HepG2 (cell line): ENCODE measurements at regions not wholly inside any gene's neighbourhood (a gene's known extent, or its start where the extent isn't known, plus 50 kb on each side); places are given as distances from the start of the nearest gene placed in this dataset.

Experiments used
- ATAC-seq: fragments of 200-7000 bp; cut with Tn5 transposase; 3 replicates; pipeline ENCODE4 v1.9.1; 2020; ENCODE audit warnings: mild to moderate bottlenecking, moderate library complexity
- BruUV-seq: library from RNA; stranded (reverse); fragments of 400-500 nt; replicated peaks from 2 replicates; lab custom pipeline; 2021; lab: Mats Ljungman, UMichigan
- CTCF ChIA-PET: fragments of 300-600 bp; formaldehyde crosslinking; extraction: SDS; loops from one replicate; lab custom pipeline; 2021; ENCODE audit warnings: low total read pairs, inconsistent platforms, low intra/inter-chr PET ratio; lab: Yijun Ruan, JAX
- POLR2A ChIA-PET: fragments of 350-600 bp; sonication (Branson Sonifier 250); formaldehyde crosslinking; loops from one replicate; lab custom pipeline; 2020; ENCODE audit warnings: antibody characterized with exemption, inconsistent platforms; lab: Yijun Ruan, JAX
- DNase-seq: peaks from one replicate; pipeline ENCODE4 v3.0.0-alpha.2; 2015; ENCODE audit warnings: low spot score
- FAIRE-seq: peaks from 3 replicates; lab custom pipeline; 2011; peaks lifted over from hg19 to GRCh38; lab: Jason Lieb, UNC
- H2AFZ ChIP-seq: one replicate; pipeline ENCODE4 v1.6.1; 2011; ENCODE audit warnings: low read length, inconsistent platforms
- H3K27ac ChIP-seq: fragments of 300-600 bp; 3 replicates; pipeline ENCODE4 v1.8.0; 2011; ENCODE audit warnings: mixed run types, mild to moderate bottlenecking, mixed read lengths, low read length, inconsistent platforms; ENCODE audit not compliant: insufficient read depth; ENCODE audit errors: extremely low read length
- H3K27me3 ChIP-seq, 2 experiments: fragments of 200-600 bp in 1 of 2; 2 replicates in 1 of 2; 3 replicates in 1 of 2; pipeline versions ENCODE4 v1.6.0 to v1.8.0; 2011; ENCODE audit warnings: low read length in 2 of 2, mild to moderate bottlenecking in 2 of 2, moderate library complexity in 2 of 2, inconsistent platforms in 1 of 2; ENCODE audit not compliant: insufficient read depth in 2 of 2, control insufficient read depth in 1 of 2
- H3K36me3 ChIP-seq, 2 experiments: fragments of 200-600 bp in 1 of 2; replicated peaks in 1 of 2; 2 replicates in 1 of 2; 3 replicates in 1 of 2; pipeline versions ENCODE4 v1.5.1 to v1.8.0; 2011; ENCODE audit warnings: low read length in 2 of 2, inconsistent platforms in 1 of 2; ENCODE audit not compliant: insufficient read depth in 2 of 2, control insufficient read depth in 1 of 2
- H3K4me1 ChIP-seq: 2 replicates; pipeline ENCODE4 v1.5.1; 2012; ENCODE audit warnings: low read length, inconsistent platforms; ENCODE audit not compliant: insufficient read depth
- H3K4me2 ChIP-seq: 2 replicates; pipeline ENCODE4 v1.6.0; 2011; ENCODE audit warnings: low read depth, low read length, inconsistent platforms
- H3K4me3 ChIP-seq, 3 experiments: fragments of 200-600 bp in 1 of 3; sonication (generic), shearing (Covaris generic) in 1 of 3; replicated peaks in 1 of 3; 2 replicates each; pipeline ENCODE4 v1.5.1; 2011 to 2016; ENCODE audit warnings: low read length in 3 of 3, inconsistent platforms in 2 of 3, low read depth in 2 of 3, mild to moderate bottlenecking in 2 of 3, control low read depth in 1 of 3, mixed read lengths in 1 of 3; ENCODE audit not compliant: insufficient read depth in 1 of 3
- H3K79me2 ChIP-seq: one replicate; pipeline ENCODE4 v1.6.1; 2011; ENCODE audit warnings: low read length, inconsistent platforms; ENCODE audit not compliant: insufficient read depth
- H3K9ac ChIP-seq: 2 replicates; pipeline ENCODE4 v1.6.0; 2011; ENCODE audit warnings: mild to moderate bottlenecking, low read depth, low read length, inconsistent platforms; ENCODE audit not compliant: insufficient read depth
- H3K9me3 ChIP-seq: 2 replicates; pipeline ENCODE4 v1.5.1; 2012; ENCODE audit warnings: mild to moderate bottlenecking, low read length
- H4K20me1 ChIP-seq: 2 replicates; pipeline ENCODE4 v1.6.0; 2011; ENCODE audit warnings: inconsistent platforms, mild to moderate bottlenecking, low read length, moderate library complexity; ENCODE audit not compliant: insufficient read depth
- FOSL2 ChIP-seq: sonication (generic); formaldehyde crosslinking; IDR thresholded peaks from 2 replicates; pipeline ENCODE4 v1.4.0; 2020; ENCODE audit warnings: missing genetic modification reagents
- KLF9 ChIP-seq: IDR thresholded peaks from 2 replicates; pipeline ENCODE4 v1.6.1; 2016; ENCODE audit warnings: low read depth
- PHF20 ChIP-seq: sonication (generic); formaldehyde crosslinking; IDR thresholded peaks from 2 replicates; pipeline ENCODE4 v1.5.0; 2020; ENCODE audit warnings: mild to moderate bottlenecking, missing genetic modification reagents
- RFX3 ChIP-seq: IDR thresholded peaks from 2 replicates; pipeline ENCODE4 v1.6.1; 2016; ENCODE audit warnings: missing biosample characterization, missing genetic modification reagents
- SALL1 ChIP-seq: sonication (generic); formaldehyde crosslinking; IDR thresholded peaks from 2 replicates; pipeline ENCODE4 v1.8.0; 2022; ENCODE audit warnings: mild to moderate bottlenecking, missing genetic modification reagents
- ZNF644 ChIP-seq: IDR thresholded peaks from 2 replicates; pipeline ENCODE4 v1.6.1; 2016; ENCODE audit warnings: low read depth
- ZNF850 ChIP-seq: sonication (generic); formaldehyde crosslinking; conservative IDR thresholded peaks from 2 replicates; pipeline ENCODE4 v1.9.0; 2021; ENCODE audit warnings: mild to moderate bottlenecking, missing genetic modification reagents
- WGBS: methylation state at CpG from one replicate; pipeline ENCODE4 v1.1.6; 2017; ENCODE audit warnings: low lambda C conversion rate; 5-methylcytosine and 5-hydroxymethylcytosine counted together
- in situ Hi-C: cut with HindIII; loops from 2 replicates; pipeline ENCODE4 v1.10.0; 2017; ENCODE audit warnings: low pct_unique_long_range_greater_than_20kb; ENCODE audit not compliant: extremely low pct_ligation_motif_present
- intact Hi-C: fragments of 100-400 bp; cut with micrococcal nuclease; formaldehyde crosslinking; loops from one replicate; pipeline ENCODE4 v1.10.0; 2022; ENCODE audit not compliant: unreplicated experiment
- TF ChIP-seq, protein P1 (sequence below): IDR thresholded peaks from 2 replicates; pipeline ENCODE4 v1.6.1; 2016; ENCODE audit warnings: mild to moderate bottlenecking, missing biosample characterization, missing genetic modification reagents
- TF ChIP-seq, protein P2 (sequence below): IDR thresholded peaks from 2 replicates; pipeline ENCODE4 v1.6.1; 2018; ENCODE audit warnings: missing genetic modification reagents
- TF ChIP-seq, protein P3 (sequence below), 2 experiments: sonication (generic) in 1 of 2; formaldehyde crosslinking in 1 of 2; IDR thresholded peaks; 2 replicates each; pipeline versions ENCODE4 v1.5.1 to v1.6.1; 2011 to 2020; ENCODE audit warnings: borderline replicate concordance in 1 of 2, low read depth in 1 of 2, low read length in 1 of 2, mild to moderate bottlenecking in 1 of 2, missing genetic modification reagents in 1 of 2, moderate library complexity in 1 of 2
- TF ChIP-seq, protein P4 (sequence below): sonication (generic); formaldehyde crosslinking; IDR thresholded peaks from 2 replicates; pipeline ENCODE4 v1.4.0; 2020; ENCODE audit warnings: missing genetic modification reagents; ENCODE audit errors: not compliant biosample characterization
- TF ChIP-seq, protein P5 (sequence below): sonication (generic); formaldehyde crosslinking; IDR thresholded peaks from 2 replicates; pipeline ENCODE4 v1.4.0; 2020; ENCODE audit warnings: mild to moderate bottlenecking, missing genetic modification reagents
- TF ChIP-seq, protein P6 (sequence below): sonication (generic); formaldehyde crosslinking; IDR thresholded peaks from 2 replicates; pipeline ENCODE4 v1.4.0; 2020; ENCODE audit warnings: missing genetic modification reagents

DNA sequence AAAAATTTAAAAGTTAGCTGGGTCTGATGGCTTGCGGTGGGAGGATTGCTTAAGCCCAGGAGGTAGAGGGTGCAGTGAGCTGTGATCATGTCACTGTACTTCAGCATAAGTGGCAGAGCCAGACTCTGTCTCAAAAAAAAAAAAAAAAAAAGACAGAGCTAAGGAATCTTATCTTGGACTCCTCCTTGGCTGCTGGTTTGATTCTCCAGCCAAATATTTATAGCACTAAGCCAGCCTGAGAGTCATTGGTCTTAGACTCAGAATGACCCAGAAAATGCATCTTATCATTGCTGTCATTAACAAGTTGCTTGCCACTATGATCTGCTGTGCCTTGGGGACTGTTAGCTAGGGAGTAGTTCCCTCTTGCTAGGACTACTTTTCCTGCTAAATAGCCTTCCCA, 164.7 kb downstream of the GNAT3 start:
- Histone ChIP-seq H3K36me3 (no peaks in the 10 kb centered on the region), H4K20me1 (no peaks in the 10 kb centered on the region), H3K79me2 (no peaks in the 10 kb centered on the region), H3K27ac (no peak overlapping the region), H3K4me2 (no peak overlapping the region), H3K9ac (no peak overlapping the region), H2AFZ (no peak overlapping the region), H3K4me3 (no peak overlapping the region), H3K27me3 (no peaks in the 10 kb centered on the region), H3K9me3 (no peaks in the 10 kb centered on the region), H3K4me1 (no peaks in the 10 kb centered on the region)
- intact Hi-C loops = no loop called here
- in situ Hi-C loops = no loop called here
- CTCF ChIA-PET = no interaction called here
- ATAC-seq = no peak
- TF ChIP-seq ZNF644 (CRISPR knock-in tag) = no peak
- no peak for TF ChIP-seq ZNF850 (CRISPR knock-in tag)
- TF ChIP-seq, protein P1, sequence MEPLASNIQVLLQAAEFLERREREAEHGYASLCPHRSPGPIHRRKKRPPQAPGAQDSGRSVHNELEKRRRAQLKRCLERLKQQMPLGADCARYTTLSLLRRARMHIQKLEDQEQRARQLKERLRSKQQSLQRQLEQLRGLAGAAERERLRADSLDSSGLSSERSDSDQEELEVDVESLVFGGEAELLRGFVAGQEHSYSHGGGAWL = no peak
- TF ChIP-seq, protein P2, sequence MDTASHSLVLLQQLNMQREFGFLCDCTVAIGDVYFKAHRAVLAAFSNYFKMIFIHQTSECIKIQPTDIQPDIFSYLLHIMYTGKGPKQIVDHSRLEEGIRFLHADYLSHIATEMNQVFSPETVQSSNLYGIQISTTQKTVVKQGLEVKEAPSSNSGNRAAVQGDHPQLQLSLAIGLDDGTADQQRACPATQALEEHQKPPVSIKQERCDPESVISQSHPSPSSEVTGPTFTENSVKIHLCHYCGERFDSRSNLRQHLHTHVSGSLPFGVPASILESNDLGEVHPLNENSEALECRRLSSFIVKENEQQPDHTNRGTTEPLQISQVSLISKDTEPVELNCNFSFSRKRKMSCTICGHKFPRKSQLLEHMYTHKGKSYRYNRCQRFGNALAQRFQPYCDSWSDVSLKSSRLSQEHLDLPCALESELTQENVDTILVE = no peak
- no peak for TF ChIP-seq RFX3
- no peak for TF ChIP-seq PHF20 (CRISPR knock-in tag)
- TF ChIP-seq SALL1 = no peak
- TF ChIP-seq KLF9 (CRISPR knock-in tag) = no peak
- TF ChIP-seq, protein P3, sequence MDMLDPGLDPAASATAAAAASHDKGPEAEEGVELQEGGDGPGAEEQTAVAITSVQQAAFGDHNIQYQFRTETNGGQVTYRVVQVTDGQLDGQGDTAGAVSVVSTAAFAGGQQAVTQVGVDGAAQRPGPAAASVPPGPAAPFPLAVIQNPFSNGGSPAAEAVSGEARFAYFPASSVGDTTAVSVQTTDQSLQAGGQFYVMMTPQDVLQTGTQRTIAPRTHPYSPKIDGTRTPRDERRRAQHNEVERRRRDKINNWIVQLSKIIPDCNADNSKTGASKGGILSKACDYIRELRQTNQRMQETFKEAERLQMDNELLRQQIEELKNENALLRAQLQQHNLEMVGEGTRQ (IDR thresholded peaks at IDR 0.05; ENCODE audit: low read depth, low read length) = no peak
- TF ChIP-seq, protein P3 (CRISPR knock-in tag; IDR thresholded peaks at IDR 0.05; ENCODE audit: borderline replicate concordance) = no peak
- TF ChIP-seq, protein P4, sequence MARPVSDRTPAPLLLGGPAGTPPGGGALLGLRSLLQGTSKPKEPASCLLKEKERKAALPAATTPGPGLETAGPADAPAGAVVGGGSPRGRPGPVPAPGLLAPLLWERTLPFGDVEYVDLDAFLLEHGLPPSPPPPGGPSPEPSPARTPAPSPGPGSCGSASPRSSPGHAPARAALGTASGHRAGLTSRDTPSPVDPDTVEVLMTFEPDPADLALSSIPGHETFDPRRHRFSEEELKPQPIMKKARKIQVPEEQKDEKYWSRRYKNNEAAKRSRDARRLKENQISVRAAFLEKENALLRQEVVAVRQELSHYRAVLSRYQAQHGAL (CRISPR knock-in tag) = no peak
- TF ChIP-seq, protein P5, sequence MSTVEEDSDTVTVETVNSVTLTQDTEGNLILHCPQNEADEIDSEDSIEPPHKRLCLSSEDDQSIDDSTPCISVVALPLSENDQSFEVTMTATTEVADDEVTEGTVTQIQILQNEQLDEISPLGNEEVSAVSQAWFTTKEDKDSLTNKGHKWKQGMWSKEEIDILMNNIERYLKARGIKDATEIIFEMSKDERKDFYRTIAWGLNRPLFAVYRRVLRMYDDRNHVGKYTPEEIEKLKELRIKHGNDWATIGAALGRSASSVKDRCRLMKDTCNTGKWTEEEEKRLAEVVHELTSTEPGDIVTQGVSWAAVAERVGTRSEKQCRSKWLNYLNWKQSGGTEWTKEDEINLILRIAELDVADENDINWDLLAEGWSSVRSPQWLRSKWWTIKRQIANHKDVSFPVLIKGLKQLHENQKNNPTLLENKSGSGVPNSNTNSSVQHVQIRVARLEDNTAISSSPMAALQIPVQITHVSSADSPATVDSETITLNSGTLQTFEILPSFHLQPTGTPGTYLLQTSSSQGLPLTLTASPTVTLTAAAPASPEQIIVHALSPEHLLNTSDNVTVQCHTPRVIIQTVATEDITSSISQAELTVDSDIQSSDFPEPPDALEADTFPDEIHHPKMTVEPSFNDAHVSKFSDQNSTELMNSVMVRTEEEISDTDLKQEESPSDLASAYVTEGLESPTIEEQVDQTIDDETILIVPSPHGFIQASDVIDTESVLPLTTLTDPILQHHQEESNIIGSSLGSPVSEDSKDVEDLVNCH (CRISPR knock-in tag) = no peak
- no peak for TF ChIP-seq FOSL2
- TF ChIP-seq, protein P6, sequence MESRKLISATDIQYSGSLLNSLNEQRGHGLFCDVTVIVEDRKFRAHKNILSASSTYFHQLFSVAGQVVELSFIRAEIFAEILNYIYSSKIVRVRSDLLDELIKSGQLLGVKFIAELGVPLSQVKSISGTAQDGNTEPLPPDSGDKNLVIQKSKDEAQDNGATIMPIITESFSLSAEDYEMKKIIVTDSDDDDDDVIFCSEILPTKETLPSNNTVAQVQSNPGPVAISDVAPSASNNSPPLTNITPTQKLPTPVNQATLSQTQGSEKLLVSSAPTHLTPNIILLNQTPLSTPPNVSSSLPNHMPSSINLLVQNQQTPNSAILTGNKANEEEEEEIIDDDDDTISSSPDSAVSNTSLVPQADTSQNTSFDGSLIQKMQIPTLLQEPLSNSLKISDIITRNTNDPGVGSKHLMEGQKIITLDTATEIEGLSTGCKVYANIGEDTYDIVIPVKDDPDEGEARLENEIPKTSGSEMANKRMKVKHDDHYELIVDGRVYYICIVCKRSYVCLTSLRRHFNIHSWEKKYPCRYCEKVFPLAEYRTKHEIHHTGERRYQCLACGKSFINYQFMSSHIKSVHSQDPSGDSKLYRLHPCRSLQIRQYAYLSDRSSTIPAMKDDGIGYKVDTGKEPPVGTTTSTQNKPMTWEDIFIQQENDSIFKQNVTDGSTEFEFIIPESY = no peak
- no TSS peak for BruUV-seq
- no peak for FAIRE-seq
- POLR2A ChIA-PET = no interaction called here
- 95% methylated on average over 1 of the region's 1 CpG for WGBS
- DNase-seq = no peak
